Coronary artery (tissue), 2 donors: ENCODE measurements at regions not wholly inside any gene's neighbourhood (a gene's known extent, or its start where the extent isn't known, plus 50 kb on each side); places are given as distances from the start of the nearest gene placed in this dataset.
"Not testable (repeated sequence)": the region's sequence is repeated elsewhere in the genome, so short reads cannot be mapped to it uniquely, and the experiment has no call there.

Experiments
- DNase-seq: peaks from one replicate; pipeline ENCODE4 v3.0.0-alpha.2; 2017; ENCODE audit warnings: low spot score
- H3K27ac ChIP-seq, 2 donors: fragments of 200-600 bp; sonication (generic); one replicate each; pipeline ENCODE4 v1.5.1; 2016 to 2019
- H3K4me3 ChIP-seq: fragments of 200-600 bp; sonication (generic); 2 replicates; pipeline ENCODE4 v1.5.1; 2016; ENCODE audit warnings: mild to moderate bottlenecking, moderate library complexity
- TF ChIP-seq, protein P1 (sequence below): fragments of 200-600 bp; sonication (generic); IDR thresholded peaks from one replicate; pipeline ENCODE4 v1.5.1; 2019; ENCODE audit warnings: antibody characterized with exemption

DNA sequence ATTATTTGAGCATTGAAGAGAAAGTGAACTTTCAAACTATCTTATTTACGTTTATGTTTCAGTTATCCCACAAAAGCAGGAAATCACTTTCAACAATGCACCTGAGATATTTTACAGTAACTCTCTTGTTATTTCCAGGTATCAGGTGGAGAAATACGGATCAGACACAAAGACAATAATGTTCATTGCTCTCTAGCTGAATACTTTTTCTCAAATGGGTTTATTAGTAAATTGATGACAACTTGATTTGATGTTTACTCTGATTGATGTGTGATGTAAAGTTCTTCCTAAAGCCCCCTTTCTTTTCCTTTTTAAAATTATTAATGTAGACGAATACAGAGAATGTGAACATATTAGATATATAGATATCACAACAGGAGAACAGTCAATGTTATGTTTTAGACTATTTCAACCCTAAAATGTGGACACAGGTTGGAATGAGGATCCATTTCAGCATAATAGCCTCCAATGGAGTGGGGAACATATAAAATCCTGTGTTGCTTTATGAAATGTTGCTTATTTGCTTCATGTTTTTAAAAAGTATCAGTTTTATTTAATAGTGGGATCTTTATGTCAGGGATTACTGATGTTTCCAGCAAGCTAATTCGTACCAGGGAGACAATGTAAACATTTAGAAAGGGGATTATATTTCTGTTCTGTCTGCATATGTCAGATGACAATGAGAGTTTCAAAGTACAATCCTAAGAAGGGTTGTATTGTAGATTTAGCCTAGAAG, 1522.3 kb upstream of the TPTE start:
- no peak for DNase-seq
- Histone ChIP-seq H3K27ac (no peak overlapping the region), H3K4me3 (no peak overlapping the region)
- TF ChIP-seq, protein P1, sequence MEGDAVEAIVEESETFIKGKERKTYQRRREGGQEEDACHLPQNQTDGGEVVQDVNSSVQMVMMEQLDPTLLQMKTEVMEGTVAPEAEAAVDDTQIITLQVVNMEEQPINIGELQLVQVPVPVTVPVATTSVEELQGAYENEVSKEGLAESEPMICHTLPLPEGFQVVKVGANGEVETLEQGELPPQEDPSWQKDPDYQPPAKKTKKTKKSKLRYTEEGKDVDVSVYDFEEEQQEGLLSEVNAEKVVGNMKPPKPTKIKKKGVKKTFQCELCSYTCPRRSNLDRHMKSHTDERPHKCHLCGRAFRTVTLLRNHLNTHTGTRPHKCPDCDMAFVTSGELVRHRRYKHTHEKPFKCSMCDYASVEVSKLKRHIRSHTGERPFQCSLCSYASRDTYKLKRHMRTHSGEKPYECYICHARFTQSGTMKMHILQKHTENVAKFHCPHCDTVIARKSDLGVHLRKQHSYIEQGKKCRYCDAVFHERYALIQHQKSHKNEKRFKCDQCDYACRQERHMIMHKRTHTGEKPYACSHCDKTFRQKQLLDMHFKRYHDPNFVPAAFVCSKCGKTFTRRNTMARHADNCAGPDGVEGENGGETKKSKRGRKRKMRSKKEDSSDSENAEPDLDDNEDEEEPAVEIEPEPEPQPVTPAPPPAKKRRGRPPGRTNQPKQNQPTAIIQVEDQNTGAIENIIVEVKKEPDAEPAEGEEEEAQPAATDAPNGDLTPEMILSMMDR, result no peak

DNA sequence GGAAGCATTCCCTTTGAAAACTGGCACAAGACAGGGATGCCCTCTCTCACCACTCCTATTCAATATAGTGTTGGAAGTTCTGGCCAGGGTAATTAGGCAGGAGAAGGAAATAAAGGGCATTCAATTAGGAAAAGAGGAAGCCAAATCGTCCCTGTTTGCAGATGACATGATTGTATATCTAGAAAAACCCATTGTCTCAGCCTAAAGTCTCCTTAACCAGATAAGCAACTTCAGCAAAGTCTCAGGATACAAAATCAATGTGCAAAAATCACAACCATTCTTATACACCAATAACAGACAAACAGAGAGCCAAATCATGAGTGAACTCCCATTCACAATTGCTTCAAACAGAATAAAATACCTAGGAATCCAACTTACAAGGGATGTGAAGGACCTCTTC, 1521.3 kb upstream of the TPTE start:
- DNase-seq, H3K4me3 ChIP-seq: not testable (repeated sequence)

DNA sequence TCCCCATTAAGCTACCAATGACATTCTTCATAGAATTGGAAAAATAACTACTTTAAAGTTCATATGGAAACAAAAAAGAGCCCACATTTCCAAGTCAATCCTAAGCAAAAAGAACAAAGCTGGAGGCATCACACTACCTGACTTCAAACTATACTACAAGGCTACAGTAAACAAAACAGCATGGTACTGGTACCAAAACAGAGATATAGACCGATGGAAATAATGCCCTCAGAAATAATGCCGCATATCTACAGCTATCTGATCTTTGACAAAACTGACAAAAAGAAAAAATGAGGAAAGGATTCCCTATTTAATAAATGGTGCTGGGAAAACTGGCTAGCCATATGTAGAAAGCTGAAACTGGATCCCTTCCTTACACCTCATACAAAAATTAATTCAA, 1520.7 kb upstream of the TPTE start:
- not testable (repeated sequence) for H3K4me3 ChIP-seq, H3K27ac ChIP-seq, DNase-seq

More for the DNA sequence above, 1521.3 kb upstream of the TPTE start:
- H3K27ac ChIP-seq, result not testable (repeated sequence)

DNA sequence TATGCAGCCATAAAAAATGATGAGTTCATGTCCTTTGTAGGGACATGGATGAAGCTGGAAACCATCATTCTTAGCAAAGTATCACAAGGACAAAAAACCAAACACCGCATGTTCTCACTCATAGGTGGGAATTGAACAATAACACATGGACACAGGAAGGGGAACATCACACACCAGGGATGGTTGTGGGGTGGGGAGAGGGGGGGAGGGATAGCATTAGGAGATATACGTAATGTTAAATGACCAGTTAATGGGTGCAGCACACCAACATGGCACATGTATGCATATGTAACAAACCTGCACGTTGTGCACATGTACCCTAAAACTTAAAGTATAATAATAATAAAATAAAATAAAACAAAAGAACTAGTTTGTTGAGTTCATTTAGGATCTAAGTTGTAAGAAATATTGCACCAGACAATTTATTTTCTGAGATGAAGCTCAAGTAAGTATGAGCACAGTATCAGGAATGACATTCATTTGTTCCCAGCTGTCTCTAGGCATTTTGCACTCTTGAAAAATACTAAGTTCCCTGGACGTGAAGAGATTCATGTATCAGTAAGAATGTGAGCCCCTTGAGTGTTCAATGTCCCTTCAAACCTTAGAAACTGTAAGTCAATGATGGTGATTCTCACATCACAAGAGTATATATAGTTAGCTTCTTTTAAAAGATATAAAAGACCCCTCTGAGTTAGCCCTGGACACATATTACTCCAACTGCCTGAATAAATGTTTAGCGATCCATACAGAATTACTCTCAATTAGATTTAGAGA, 1519.3 kb upstream of the TPTE start:
- H3K27ac ChIP-seq, DNase-seq, H3K4me3 ChIP-seq: not testable (repeated sequence)

- DNase-seq, result not testable (repeated sequence)
These were observed 1517.2 kb upstream of the TPTE start for GRCh38 chr21:9003909-9004814.

DNA sequence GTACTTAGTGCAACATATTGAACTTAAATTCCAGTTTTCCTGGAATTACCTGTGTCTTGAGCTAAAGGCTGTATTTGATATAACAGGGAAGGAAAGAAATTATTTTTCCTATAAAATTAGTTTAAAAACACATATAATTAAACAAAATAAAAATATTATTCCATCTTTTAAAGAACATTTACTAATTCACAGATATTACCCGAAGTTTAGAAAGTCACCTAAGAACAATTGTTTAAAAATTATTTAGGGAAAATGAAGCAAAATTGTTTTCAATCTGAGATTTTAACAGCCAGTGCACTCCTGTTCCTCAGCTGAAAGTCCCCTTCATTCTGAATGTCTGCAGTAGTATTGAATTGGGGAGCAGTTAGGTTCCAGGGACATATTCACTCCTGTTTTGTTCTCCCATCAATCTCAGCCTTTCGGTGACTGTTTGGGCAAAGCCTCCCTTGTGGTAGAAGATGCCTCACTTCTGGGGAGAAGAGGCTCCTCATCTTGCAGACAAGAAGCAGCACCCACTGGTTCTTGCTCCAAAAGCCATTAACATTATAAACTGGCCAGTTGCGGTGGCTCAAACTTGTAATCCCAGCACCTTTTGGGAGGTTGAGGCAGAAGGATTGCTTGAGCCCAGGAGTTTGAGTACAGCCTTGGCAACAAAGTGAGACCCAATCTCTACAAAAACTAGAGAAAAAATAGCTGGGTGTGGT, 1516.4 kb upstream of the TPTE start:
- not testable (repeated sequence) for DNase-seq, H3K27ac ChIP-seq, H3K4me3 ChIP-seq

More at GRCh38 chr21:9003909-9004814, 1517.2 kb upstream of the TPTE start:
- not testable (repeated sequence) for H3K4me3 ChIP-seq, H3K27ac ChIP-seq

DNA sequence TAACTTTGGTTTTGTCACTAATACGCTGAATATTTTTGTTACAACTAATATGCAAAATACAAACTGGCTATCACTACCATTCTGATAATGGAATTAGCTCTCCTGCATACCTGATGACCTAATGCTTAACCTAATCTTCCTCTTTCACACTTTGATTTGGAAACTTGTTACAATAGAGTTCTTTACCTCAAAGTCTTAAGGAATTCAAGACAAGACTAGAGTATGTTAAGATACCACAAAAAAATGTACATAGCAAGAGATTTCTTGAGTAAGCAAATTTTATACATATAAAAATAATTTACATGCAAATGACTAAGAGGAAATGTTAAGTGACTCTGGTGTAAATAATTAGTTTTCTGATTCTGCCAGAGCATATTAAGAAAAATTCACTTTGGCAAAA, 1515.7 kb upstream of the TPTE start:
- not testable (repeated sequence) for DNase-seq, H3K27ac ChIP-seq, H3K4me3 ChIP-seq

DNA sequence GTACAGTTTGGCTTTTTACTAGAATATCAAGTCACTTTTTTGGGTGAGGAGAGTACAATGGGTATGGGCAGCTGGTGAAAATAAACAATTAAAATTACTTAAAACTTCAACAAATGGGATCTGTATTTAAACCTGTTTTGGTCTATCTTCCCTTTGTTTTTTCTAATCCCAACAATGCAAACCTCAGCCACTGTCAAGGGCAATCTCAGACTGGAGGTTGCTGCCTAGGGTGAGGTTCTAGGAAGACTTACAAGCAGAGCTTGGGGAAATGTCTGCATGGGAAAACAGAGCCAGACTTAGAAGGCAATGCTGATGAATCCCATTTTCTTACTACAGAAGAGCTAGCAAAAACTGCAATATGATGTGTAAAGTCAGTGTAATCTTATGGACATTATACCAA, 1515.3 kb upstream of the TPTE start:
- DNase-seq, result not testable (repeated sequence)

DNA sequence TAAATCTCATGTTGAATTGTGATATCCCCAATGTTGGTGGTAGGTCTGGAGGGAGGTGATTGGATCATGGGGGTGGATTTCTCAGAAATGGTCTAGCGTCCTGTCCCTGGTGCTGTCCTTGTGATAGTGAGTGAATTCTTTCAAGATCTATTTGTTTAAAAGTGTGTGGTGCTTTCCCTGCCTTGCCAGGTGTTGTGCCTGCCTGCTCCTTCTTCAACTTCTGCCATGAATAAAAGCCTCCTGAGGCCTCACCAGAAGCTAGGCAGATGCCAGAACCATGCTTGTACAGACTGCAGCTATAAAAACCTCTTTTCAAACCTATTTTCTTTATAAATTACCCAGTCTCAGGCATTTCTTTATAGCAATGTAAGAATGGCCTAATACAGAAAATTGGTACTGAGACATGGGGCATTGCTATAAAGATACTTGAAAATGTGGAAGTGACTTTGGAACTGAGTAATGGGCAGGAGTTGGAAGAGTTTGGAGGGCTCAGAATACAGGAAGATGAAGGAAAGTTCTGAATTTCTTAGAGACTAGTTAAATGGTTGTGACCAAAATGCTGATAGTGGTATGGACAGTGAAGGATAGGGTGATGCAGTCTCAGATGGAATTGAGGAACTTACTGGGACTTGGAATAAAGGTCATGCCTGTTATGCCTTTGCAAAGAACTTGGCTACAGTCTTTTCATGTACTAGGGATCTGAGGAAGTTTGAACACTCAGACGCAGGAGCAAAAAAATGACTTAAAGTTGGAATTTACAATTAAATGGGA, 1514.6 kb upstream of the TPTE start:
- not testable (repeated sequence) for DNase-seq, H3K27ac ChIP-seq, H3K4me3 ChIP-seq

More for the DNA sequence above, 1515.3 kb upstream of the TPTE start:
- not testable (repeated sequence) for H3K4me3 ChIP-seq, H3K27ac ChIP-seq

- TF ChIP-seq, protein P1, result no peak
- Histone ChIP-seq H3K4me3 (no peak overlapping the region), H3K27ac (no peak overlapping the region)
- DNase-seq, result no peak
These were observed 1512.7 kb upstream of the TPTE start for GRCh38 chr21:9008636-9009035.

DNA sequence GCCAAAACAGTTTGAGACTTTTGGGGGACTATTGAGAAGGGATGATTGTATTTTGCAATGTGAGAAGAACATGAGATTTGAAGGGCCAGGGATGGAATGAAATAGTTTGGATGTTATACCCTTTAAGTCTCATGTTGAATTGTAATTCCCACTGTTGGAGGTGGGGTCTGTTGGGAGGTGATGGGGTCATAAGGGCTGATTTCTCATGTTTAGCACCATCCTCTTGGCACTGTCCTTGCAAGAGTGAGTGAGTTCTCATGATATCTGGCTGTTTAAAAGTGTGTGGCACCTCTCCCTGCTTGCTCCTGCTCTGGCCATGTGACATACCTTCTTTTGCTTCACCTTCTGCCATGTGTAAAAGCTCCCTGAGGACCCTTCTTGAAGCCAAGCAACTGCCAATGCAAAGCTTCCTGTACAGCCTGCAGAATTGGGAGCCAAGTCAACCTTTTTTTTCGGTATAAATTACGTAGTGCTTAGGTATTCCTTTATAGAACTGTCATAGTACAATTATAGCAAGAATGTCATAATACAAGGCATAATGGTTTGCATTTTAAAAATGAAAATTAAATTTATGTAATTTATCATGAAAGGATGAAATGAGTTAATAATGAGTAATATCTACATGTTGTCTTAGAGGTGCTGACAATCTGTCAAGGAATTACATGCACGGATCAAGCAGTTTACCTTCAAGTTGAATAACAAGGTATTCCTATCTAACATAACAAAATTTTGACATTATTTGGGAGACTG, 1511.9 kb upstream of the TPTE start:
- H3K4me3 ChIP-seq, H3K27ac ChIP-seq, DNase-seq: not testable (repeated sequence)

DNA sequence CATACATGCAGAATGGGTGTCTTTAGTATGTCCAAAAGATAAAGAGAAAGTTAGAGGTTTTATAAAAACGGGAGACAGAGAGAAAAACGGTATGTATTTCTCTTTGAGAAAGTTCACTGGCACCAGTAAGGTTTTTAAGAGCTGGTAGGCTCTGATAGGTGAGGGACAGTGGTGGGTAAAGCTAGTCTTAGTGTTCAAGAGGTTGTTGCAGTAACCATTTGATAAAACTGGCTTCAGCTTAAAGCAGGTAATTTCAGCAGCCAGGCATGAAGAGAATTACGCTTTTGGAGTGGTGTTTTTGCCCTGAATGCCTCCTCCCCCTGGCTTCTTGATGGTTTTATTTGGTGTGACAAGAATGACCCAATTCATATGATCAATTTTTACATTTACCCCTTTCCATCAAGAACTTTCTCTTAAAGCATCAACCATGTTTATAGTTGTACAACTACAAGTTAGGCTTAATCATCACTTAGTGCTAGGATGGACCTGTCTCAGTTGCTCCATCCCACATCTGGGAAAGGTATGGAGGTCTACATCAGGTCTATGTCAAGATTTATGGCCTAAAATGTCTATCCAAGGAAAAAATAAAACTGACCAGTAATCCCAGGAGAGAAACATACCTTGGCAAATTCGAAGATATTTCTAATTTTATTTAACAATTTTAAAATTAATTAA, 1511.1 kb upstream of the TPTE start:
- H3K27ac ChIP-seq, H3K4me3 ChIP-seq, DNase-seq: not testable (repeated sequence)

- not testable (repeated sequence) for DNase-seq, H3K4me3 ChIP-seq, H3K27ac ChIP-seq
These were observed 1510.2 kb upstream of the TPTE start for GRCh38 chr21:9010936-9011890.
